ENCODE measurements at regions not wholly inside any gene's neighbourhood (a gene's known extent, or its start where the extent isn't known, plus 50 kb on each side); places are given as distances from the start of the nearest gene placed in this dataset.

DNA sequence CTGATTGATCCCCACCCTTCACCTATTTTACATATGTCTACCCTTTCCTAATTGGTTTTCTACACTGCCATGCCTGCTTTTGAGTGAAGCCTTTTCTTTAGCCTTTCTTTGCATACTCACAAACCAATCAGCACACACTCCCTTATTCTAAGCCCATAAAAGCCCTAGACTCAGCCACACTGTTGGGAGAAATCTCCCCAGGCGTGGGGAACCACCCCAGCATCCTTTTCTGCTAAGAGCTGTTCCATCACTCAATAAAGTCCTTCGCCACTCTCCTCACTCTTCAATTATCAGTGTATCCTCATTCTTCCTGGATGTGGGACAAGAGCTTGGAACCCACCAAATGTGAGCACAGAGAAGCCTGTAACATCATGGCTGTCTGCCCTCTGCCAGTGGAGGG, 343.6 kb downstream of the SLITRK1 start:
- DNase-seq (ENCODE audit: low spot score) = no peak
- Histone ChIP-seq H3K36me3 (no peaks in the 10 kb centered on the region), H3K27me3 (replicated peaks; ENCODE audit: insufficient read depth) (no peaks in the 10 kb centered on the region), H3K27ac (no peak overlapping the region), H3K9me3 (no peaks in the 10 kb centered on the region), H3K4me1 (replicated peaks) (no peaks in the 10 kb centered on the region), H3K4me3 (no peak overlapping the region)
- TF ChIP-seq POLR2AphosphoS5 (IDR thresholded peaks at IDR 0.05) = no peak
- 76% methylated on average over 2 of the region's 2 CpGs for WGBS
- intact Hi-C loops (cut with DNase I) = no loop called here

DNA sequence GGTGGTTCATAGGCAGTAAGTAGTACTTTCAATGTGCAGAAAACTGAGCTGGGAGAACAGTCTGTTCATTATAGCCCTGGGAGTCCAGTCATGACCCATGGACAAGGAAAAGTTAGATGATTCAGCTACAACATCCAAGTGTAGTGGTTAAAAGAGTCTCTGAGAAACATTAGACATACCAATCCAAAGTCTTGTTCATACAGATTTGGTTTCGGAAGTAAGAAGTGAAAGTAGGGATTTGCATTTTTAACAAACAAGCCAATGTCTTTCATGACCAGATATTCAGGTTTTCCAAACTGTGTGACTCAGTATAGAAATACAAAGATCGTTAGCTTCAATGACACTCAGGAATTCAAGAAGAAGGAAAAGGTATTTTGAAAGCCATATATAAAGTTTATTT, 345.3 kb downstream of the SLITRK1 start:
- H3K27ac ChIP-seq = no peak overlapping the region
- no peak for DNase-seq (ENCODE audit: low spot score)
- no peak overlapping the region for H3K4me3 ChIP-seq
- no peaks in the 10 kb centered on the region for H3K36me3 ChIP-seq
- WGBS = 84% methylated on average over 2 of the region's 2 CpGs
- TF ChIP-seq POLR2AphosphoS5 (IDR thresholded peaks at IDR 0.05) (no peak), POLR2A (IDR thresholded peaks at IDR 0.05) (no peak)
- TF ChIP-seq, protein P1, sequence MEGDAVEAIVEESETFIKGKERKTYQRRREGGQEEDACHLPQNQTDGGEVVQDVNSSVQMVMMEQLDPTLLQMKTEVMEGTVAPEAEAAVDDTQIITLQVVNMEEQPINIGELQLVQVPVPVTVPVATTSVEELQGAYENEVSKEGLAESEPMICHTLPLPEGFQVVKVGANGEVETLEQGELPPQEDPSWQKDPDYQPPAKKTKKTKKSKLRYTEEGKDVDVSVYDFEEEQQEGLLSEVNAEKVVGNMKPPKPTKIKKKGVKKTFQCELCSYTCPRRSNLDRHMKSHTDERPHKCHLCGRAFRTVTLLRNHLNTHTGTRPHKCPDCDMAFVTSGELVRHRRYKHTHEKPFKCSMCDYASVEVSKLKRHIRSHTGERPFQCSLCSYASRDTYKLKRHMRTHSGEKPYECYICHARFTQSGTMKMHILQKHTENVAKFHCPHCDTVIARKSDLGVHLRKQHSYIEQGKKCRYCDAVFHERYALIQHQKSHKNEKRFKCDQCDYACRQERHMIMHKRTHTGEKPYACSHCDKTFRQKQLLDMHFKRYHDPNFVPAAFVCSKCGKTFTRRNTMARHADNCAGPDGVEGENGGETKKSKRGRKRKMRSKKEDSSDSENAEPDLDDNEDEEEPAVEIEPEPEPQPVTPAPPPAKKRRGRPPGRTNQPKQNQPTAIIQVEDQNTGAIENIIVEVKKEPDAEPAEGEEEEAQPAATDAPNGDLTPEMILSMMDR (IDR thresholded peaks at IDR 0.05) = no peak
- no peaks in the 10 kb centered on the region for H3K4me1 ChIP-seq (replicated peaks)
- intact Hi-C loops (cut with DNase I) = no loop called here
- H3K9me3 ChIP-seq = no peaks in the 10 kb centered on the region
- H3K27me3 ChIP-seq (replicated peaks; ENCODE audit: insufficient read depth) = no peaks in the 10 kb centered on the region

DNA sequence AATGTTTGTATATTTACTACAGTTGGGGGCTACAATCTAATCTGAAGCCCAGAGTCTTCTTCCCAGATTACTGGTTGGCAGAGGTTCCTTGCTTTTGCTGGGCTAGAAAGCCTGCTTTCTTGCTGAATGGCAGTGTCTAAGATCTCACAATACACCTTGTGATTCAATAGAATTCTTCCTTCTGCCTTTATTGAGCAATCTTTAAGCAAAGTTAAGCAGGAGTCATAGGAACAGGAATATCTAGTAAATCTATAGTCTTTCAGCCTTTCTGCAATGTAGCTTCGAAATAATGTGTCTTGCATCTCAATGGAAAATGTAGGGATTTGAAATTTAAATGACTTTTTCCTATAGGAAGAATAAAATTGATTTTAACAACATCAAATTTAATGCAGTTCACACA, 346.1 kb downstream of the SLITRK1 start:
- no peak for DNase-seq (ENCODE audit: low spot score)
- Histone ChIP-seq H3K9me3 (no peaks in the 10 kb centered on the region), H3K4me1 (replicated peaks) (no peaks in the 10 kb centered on the region), H3K36me3 (no peaks in the 10 kb centered on the region), H3K27ac (no peak overlapping the region), H3K27me3 (replicated peaks; ENCODE audit: insufficient read depth) (no peaks in the 10 kb centered on the region), H3K4me3 (no peak overlapping the region)
- WGBS = 68% methylated on average over 1 of the region's 1 CpG
- TF ChIP-seq, protein P1 (IDR thresholded peaks at IDR 0.05) = no peak
- TF ChIP-seq POLR2AphosphoS5 (IDR thresholded peaks at IDR 0.05) (no peak), POLR2A (IDR thresholded peaks at IDR 0.05) (no peak)
- intact Hi-C loops (cut with DNase I) = no loop called here

DNA sequence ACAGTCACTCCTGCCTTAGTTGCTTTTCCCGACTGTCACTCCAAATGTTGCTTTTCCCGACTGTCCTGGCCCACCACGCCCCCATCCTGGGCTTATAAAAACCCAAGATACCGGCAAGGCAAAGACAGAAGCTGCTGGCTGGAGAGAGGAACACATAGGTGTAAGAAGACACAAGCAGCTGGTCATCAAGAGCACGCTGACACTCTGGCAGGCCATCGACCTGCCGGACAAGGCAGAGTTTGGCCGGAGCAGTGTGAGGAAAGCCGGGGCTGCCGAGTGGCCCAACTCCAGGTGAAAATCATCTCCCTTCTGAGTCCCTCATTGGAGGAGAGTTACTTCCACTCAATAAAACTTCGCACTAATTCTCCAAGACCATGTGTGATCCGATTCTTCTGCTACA, 349.5 kb downstream of the SLITRK1 start:
- Histone ChIP-seq H3K27me3 (replicated peaks; ENCODE audit: insufficient read depth) (no peaks in the 10 kb centered on the region), H3K9me3 (no peaks in the 10 kb centered on the region), H3K4me1 (replicated peaks) (no peaks in the 10 kb centered on the region), H3K27ac (no peak overlapping the region), H3K4me3 (no peak overlapping the region), H3K36me3 (no peaks in the 10 kb centered on the region)
- WGBS = 91% methylated on average over 12 of the region's 12 CpGs
- intact Hi-C loops (cut with DNase I) = no loop called here
- DNase-seq (ENCODE audit: low spot score) = no peak
- no peak for TF ChIP-seq POLR2AphosphoS5 (IDR thresholded peaks at IDR 0.05)
- TF ChIP-seq, protein P1 (IDR thresholded peaks at IDR 0.05) = no peak
- no peak for TF ChIP-seq POLR2A (IDR thresholded peaks at IDR 0.05)

DNA sequence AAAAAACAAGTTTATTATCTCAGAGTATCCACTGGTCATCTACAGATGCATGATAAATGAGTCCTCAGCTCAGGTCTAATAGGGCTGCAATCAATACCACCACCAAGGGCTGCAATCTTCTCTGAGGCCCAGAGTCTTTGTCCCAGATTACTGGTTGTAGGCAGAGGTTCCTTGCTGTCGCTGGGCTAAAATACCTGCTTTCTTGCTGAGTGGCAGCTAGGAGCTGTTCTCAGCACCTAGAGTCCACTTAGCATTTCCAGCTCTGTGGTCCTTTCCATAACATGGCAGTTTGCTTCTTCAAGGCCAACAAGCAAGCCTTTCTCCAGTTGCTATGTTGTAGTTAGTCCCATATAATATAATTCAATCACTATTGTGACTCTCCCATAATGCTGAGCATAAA, 351.3 kb downstream of the SLITRK1 start:
- intact Hi-C loops (cut with DNase I) = no loop called here
- TF ChIP-seq, protein P1 (IDR thresholded peaks at IDR 0.05) = no peak
- TF ChIP-seq POLR2A (IDR thresholded peaks at IDR 0.05) (no peak), POLR2AphosphoS5 (IDR thresholded peaks at IDR 0.05) (no peak)
- Histone ChIP-seq H3K27me3 (replicated peaks; ENCODE audit: insufficient read depth) (no peaks in the 10 kb centered on the region), H3K27ac (no peak overlapping the region), H3K4me3 (no peak overlapping the region), H3K4me1 (replicated peaks) (no peaks in the 10 kb centered on the region), H3K9me3 (no peaks in the 10 kb centered on the region), H3K36me3 (no peaks in the 10 kb centered on the region)
- no peak for DNase-seq (ENCODE audit: low spot score)
- 22% methylated on average over 1 of the region's 1 CpG for WGBS
